Ovary (tissue), 3 donors: ENCODE measurements at regions not wholly inside any gene's neighbourhood (a gene's known extent, or its start where the extent isn't known, plus 50 kb on each side); places are given as distances from the start of the nearest gene placed in this dataset.

Experiments used
- EP300 ChIP-seq: sonication (generic); formaldehyde crosslinking; IDR thresholded peaks from one replicate; pipeline ENCODE4 v1.6.1; 2017; ENCODE audit warnings: antibody characterized with exemption
- POLR2A ChIP-seq: fragments of 450-650 bp; IDR thresholded peaks from one replicate; pipeline ENCODE4 v1.6.1; 2017; ENCODE audit warnings: antibody characterized with exemption, mild to moderate bottlenecking, moderate library complexity
- TF ChIP-seq, protein P1 (sequence below), 3 donors: fragments of 450-650 bp in 2 of 3; fragments of 200-600 bp in 1 of 3; IDR thresholded peaks; one replicate each; pipeline versions ENCODE4 v1.5.1 to v1.8.0; 2016 to 2022; ENCODE audit warnings: antibody characterized with exemption in 3 of 3, mild to moderate bottlenecking in 1 of 3
- donor health status: DM: no; HTN: no; CAD: no.

DNA sequence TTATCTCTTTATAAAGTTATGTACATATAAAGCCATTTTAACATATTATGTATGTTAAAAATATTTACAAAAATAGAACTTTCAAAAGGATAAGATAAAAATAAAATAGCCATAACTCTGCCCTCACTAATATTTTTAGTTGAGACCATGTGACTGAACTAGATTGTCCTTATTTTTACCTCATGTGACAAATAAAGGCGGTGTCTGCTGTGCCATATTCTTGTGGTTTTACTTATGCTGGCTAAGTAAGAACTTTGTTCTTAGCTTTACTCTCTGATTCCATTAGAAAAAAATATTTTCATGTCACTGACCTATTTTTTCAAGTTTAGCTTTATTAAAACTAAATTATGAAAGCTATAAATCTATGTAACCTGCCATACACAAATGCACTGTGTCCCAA is 135.6 kb upstream of the TSC22D1 start:
- TF ChIP-seq, protein P1, sequence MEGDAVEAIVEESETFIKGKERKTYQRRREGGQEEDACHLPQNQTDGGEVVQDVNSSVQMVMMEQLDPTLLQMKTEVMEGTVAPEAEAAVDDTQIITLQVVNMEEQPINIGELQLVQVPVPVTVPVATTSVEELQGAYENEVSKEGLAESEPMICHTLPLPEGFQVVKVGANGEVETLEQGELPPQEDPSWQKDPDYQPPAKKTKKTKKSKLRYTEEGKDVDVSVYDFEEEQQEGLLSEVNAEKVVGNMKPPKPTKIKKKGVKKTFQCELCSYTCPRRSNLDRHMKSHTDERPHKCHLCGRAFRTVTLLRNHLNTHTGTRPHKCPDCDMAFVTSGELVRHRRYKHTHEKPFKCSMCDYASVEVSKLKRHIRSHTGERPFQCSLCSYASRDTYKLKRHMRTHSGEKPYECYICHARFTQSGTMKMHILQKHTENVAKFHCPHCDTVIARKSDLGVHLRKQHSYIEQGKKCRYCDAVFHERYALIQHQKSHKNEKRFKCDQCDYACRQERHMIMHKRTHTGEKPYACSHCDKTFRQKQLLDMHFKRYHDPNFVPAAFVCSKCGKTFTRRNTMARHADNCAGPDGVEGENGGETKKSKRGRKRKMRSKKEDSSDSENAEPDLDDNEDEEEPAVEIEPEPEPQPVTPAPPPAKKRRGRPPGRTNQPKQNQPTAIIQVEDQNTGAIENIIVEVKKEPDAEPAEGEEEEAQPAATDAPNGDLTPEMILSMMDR (IDR thresholded peaks at IDR 0.05), result no peak
- TF ChIP-seq POLR2A, result no peak
- TF ChIP-seq EP300, result no peak
